Activated CD8-positive, alpha-beta memory T cell treated with anti-CD3 and anti-CD28 coated beads, Interleukin-2, amount 50 U/mL, for 48 hours (primary cell): ENCODE measurements at regions not wholly inside any gene's neighbourhood (a gene's known extent, or its start where the extent isn't known, plus 50 kb on each side); places are given as distances from the start of the nearest gene placed in this dataset.
A peak's percentile ranks its signal among the peaks of the same experiment; 100 is the strongest.
"Not testable (repeated sequence)": the region's sequence is repeated elsewhere in the genome, so short reads cannot be mapped to it uniquely, and the experiment has no call there.

Source experiments
- DNase-seq: peaks from one replicate; pipeline ENCODE4 v3.0.0-alpha.2; 2020

GRCh38 chr3:176867681-176868663, 329.3 kb downstream of the TBL1XR1 start:
- no peak for DNase-seq

GRCh38 chr3:176861137-176861536, 336.1 kb downstream of the TBL1XR1 start:
- DNase-seq: no peak

GRCh38 chr3:176856721-176857120, 340.6 kb downstream of the TBL1XR1 start:
- no peak for DNase-seq

GRCh38 chr3:176855901-176856486, 341.3 kb downstream of the TBL1XR1 start:
- no peak for DNase-seq

- no peak for DNase-seq
These were observed 342.1 kb downstream of the TBL1XR1 start for GRCh38 chr3:176855213-176855612.

- no peak for DNase-seq
These were observed 346.8 kb downstream of the TBL1XR1 start for GRCh38 chr3:176850498-176850897.

- DNase-seq: no peak
These were observed 348.7 kb downstream of the TBL1XR1 start for GRCh38 chr3:176848431-176849214.

GRCh38 chr3:176842914-176843313, 354.4 kb downstream of the TBL1XR1 start:
- no peak for DNase-seq

GRCh38 chr3:176840641-176841286, 356.5 kb downstream of the TBL1XR1 start:
- no peak for DNase-seq

GRCh38 chr3:176839901-176840300, 357.4 kb downstream of the TBL1XR1 start:
- no peak for DNase-seq

GRCh38 chr3:176839466-176839865, 357.8 kb downstream of the TBL1XR1 start:
- DNase-seq: no peak

- DNase-seq: not testable (repeated sequence)
These were observed 370.0 kb downstream of the TBL1XR1 start for GRCh38 chr3:176827244-176827643.

GRCh38 chr3:176824811-176825210, 372.5 kb downstream of the TBL1XR1 start:
- no peak for DNase-seq

GRCh38 chr3:176820764-176821163, 376.5 kb downstream of the TBL1XR1 start:
- DNase-seq: no peak

GRCh38 chr3:176816937-176817336, 380.3 kb downstream of the TBL1XR1 start:
- no peak for DNase-seq

GRCh38 chr3:176814285-176814684, 383.0 kb downstream of the TBL1XR1 start:
- peak; percentile 61 for DNase-seq

GRCh38 chr3:176807938-176808337, 389.3 kb downstream of the TBL1XR1 start:
- DNase-seq: no peak

- DNase-seq: no peak
These were observed 397.6 kb downstream of the TBL1XR1 start for GRCh38 chr3:176799675-176800074.

- no peak for DNase-seq
These were observed 398.6 kb downstream of the TBL1XR1 start for GRCh38 chr3:176798680-176799079.

GRCh38 chr3:176796371-176796770, 400.9 kb downstream of the TBL1XR1 start:
- no peak for DNase-seq

GRCh38 chr3:176795891-176796290, 401.4 kb downstream of the TBL1XR1 start:
- no peak for DNase-seq

- no peak for DNase-seq
These were observed 402.9 kb downstream of the TBL1XR1 start for GRCh38 chr3:176794406-176794805.

- DNase-seq: no peak
These were observed 407.3 kb downstream of the TBL1XR1 start for GRCh38 chr3:176789947-176790346.
